Activated T-cell treated with anti-CD3 and anti-CD28 coated beads for 4 hours (primary cell): ENCODE measurements at regions not wholly inside any gene's neighbourhood (a gene's known extent, or its start where the extent isn't known, plus 50 kb on each side); places are given as distances from the start of the nearest gene placed in this dataset.
"Not testable (repeated sequence)": the region's sequence is repeated elsewhere in the genome, so short reads cannot be mapped to it uniquely, and the experiment has no call there.

ENCODE experiments used
- DNase-seq: peaks from one replicate; pipeline ENCODE4 v3.0.0-alpha.2; 2020

DNA sequence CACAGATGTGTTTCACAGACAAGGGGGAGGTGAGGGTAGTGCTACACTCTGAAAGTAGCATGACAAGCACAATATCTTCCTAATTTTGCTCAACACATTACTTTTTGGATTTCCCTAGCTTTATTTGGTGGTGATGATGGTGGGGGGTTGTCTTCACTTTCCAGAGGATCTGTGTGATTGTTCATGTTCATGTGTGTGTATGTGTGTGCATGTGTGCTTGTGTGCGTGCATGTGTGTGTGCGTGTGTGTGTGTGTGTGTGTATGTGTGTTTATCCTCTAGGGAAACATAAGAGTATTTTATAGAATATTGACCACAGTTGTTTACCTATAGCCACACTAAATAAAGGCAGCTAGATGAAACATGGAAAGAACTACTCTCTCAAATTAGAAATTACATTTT lies 183.8 kb upstream of the EYA4 start:
- no peak for DNase-seq

DNA sequence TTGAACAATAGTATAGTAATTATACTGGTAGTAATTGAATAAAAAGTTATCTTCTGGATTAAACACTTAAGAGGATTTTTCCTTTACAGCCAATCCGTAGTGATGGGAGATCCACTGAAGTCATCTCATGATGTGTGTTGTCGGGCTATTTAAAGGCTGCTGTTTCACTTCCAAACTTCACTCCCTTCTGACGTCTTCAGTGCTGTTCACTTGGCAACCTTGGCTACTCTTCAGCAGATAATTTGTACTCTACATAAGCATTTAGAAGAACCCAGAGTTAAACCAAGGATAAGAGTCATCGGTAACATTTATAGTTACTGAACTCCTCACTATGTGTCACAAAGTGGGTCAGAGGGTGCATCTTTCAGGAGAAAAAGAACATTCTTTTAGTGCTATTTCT lies 179.1 kb upstream of the EYA4 start:
- no peak for DNase-seq

DNA sequence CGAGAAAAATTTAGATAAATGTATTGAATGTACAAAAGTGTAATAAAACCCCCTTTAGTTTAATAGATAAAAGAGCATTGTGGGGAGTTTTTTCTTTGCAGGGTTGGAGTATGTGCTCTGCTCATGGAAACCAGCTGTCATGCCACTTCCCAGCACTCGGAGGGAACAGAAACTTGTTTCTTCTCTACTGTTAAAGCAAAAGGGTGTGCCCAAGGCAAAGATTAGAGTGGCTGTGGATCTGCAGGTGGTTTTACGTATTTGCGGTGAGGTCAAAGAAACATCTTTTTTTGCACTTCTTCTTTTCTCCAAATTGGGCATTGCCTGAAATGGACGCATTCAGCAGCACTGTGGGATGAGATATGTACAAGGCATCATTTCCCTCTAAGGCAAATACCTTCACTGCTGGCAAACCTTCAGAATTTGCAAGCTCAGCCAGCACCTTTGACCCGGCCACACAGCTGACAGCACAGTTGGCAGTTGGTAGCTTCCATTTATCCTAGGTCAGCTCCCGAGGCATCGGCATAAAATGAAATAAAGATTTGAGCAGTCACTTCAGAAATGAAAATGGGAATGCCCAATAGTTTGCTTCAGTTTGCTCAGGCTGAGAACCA lies 178.4 kb upstream of the EYA4 start:
- no peak for DNase-seq

DNA sequence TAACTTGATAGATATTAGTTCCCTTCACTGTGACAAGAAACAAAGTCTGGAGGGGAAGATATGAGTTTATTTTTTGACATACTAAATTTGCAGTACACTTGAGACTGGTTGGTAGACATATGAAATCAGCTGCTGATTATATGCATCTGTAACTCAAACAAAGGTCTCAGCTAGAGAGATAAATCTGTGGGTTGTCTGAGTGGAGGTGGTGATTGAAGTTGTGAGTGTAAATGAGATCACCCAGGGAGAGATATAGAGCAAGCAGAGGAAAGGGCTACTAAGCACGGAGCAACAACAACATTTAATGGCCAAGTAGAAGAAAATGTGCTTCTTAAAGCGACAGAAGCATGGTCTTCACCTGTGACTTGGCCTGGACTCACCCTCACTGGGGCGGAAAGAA lies 173.2 kb upstream of the EYA4 start:
- DNase-seq: no peak

DNA sequence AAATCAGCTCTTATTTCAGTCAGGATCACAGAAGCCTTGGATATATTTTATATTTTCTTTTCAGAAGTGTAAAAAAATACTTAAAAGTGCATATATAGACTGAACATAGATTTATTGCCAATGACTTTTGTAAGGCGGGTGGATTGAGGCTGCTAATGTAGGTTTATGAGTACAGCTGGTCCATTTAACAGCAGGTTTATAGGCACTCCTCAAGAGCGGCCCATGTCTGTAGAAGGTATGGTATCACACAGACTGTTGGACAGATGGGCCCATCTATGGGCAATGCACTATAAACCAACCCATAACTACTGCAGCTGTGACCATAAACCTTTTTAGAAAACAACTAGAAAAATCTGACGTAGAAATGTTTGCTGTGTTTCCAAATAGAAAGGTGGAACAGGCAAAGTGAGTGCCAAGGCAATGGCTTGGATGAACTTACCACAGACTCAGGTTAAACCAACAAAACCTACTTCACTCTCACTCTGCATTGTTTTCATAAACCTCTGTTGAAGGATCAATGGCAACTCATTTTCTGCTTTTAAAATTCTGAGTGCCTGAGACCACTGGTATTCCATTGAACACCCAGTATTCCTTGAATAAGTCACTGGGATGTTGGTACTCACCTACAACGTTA lies 170.6 kb upstream of the EYA4 start:
- DNase-seq: no peak

DNA sequence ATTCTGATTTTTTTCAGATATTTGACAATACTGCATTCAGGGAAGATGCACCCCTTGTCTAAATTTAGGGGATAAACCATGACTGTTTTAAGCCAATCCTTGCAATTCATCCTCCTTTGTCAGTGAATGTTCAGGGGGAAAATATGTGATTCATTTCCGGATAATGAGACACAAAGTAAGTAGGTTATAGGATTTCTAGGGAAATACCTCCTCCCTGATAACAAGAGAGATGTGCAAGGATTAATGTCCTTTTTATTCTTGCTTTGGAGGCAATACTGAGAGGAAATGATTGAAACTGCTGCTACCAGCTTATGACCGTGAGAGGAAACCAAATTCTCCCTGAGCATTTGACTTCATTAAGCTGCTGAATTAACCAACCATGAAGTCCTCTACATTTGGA lies 161.3 kb upstream of the EYA4 start:
- no peak for DNase-seq

DNA sequence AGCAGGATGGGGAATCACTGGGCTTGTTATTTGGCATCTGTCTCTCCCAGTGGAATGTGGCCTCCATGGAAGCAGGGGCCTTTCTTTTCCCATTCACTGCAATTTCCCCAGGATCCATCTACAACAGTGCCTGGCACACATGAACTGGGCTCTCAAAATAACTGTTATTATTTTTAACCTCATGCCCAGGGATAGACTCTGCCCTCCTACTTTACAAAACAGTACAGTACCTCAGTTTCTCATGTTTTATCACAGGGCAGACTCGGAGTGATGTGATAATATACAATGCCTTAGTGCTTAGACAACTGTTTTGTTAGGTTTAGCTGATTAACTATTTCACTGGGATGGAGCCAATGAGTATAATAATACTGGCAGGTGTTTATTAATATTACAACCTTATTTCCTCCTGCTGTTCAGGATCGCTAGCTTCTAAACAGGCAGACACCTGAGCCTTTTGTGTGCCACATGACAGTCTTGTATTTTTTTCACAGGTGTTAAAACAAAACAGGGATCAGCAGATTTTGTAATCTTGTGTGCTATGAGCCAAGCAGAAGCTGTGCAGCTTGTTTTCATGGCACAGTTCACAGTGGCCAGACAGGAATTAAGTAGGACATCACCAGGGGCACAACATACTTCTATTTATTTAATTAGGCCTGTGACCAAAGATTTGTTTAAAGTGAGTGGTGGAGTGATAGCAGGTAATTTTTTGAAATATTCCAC lies 157.7 kb upstream of the EYA4 start:
- DNase-seq: no peak

DNA sequence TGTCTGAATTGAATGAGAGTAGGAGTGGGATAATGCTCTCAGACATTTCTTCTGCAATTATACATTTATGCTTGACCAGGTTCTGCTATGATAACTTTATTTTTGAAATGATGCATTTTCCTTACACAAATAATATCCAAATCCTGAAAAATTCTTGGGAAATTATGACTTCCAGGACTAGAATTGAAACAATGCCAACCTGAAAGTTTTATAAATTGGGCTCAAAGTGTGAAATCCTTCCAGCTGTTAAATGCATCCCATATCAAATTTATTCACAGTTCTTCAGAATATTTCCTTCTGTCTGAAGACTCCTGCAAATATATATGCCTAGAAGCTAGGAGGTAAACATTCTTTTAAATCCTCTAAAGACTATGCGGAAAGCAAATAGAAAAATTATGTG lies 155.7 kb upstream of the EYA4 start:
- DNase-seq: no peak

DNA sequence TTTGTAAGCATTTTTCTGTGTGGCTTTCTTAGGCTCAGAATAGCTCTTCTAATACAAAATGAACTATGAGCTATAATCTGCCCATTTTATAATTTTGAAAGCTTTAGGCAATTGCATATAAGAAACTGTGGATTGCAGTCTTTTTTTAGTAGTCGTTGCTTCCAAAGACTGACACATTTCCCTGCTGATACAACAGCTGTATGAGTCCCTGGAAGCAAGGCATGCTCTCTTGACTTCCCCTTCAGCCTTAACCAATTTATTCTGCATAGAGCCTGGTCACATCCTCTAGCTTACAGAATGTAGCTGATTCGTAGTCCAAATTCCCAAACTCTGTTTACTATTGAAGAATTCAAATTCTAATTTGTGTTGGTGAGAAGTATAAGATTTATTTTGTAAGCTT lies 155.3 kb upstream of the EYA4 start:
- no peak for DNase-seq

DNA sequence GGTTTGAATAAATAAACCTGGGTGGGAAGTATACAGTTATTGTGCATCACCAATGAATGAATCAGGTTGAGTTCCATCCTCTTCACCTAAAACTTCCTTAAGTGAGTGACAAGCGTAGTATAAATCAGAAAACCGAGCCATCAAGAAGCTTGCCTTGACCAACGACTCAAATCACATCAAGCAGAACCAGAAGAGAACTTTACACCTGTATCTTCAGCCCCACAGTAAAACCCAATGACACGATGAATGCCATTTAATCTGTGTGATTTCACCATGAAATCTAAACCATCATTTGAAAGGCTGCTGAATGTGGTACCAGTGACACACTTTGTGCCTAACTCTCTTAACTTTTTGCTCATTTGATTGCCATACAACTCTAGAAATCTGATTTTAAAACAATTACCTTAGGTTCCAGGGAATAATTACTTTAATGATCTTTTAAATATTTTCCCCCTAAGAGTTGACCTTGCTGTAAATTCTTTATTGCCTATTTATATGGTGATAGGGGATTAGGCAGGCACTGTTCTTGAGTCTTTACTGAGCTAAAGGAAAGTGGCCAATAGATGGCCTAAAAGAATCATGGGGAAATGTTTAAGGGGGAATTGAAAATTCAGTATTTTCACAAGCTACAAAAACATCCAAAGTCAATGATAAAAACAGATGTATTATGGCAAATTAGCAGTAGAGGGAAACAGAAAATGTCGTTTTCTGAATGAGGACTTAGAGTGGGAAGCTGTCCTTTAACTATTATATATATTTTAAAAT lies 152.0 kb upstream of the EYA4 start:
- no peak for DNase-seq

DNA sequence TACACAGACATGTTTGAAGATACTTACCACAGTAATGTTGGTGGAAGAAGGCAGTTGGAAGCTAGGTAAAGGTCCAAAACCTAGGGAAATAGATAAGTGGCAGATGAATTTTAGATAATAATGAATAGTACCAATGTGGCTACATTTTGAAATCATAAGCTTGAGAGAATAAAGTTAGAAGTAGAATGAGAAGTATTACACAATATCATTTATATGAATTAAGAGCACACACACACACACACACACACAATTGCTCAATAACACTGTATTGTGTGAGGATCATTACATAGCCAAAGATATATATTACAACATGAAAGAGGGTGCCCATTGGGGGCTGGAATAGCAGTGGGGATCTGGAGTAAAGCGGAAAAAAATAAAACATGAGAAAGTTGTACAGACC lies 149.0 kb upstream of the EYA4 start:
- no peak for DNase-seq

DNA sequence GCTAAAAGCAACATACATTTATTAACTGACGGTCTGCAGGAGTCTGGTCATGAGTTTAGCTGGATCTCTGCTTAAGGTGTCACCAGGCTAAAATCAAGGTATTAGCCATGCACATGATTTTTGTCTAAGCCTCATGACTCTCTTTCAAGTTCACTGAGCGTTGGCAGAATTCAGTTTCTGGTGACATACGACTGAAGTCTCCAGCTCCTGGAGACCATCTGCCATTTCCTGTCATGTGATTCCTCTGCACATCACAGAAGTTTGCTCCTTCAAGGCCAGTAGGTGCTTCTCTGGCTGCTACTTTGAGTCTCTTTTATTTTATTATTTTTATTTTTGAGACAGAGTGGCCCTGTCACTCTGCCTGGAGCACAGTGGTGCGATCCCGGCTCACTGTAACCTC lies 148.4 kb upstream of the EYA4 start:
- no peak for DNase-seq

DNA sequence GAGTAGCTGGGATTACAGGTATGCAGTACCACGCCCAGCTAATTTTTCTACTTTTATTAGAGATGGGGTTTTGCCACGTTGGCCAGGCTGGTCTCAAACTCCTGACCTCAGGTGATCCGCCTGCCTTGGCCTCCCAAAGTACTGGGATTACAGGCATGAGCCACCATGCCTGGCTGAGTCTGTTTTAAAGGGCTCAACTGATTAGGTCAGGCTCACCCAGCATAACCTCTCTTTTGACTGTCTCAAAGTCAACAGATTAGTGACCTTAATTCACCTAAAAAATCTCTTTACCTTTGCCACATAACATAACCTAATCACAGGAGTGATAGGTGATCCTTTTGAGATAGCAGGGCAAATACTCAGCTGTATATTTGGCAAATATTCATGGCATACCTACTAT lies 147.9 kb upstream of the EYA4 start:
- DNase-seq: not testable (repeated sequence)

DNA sequence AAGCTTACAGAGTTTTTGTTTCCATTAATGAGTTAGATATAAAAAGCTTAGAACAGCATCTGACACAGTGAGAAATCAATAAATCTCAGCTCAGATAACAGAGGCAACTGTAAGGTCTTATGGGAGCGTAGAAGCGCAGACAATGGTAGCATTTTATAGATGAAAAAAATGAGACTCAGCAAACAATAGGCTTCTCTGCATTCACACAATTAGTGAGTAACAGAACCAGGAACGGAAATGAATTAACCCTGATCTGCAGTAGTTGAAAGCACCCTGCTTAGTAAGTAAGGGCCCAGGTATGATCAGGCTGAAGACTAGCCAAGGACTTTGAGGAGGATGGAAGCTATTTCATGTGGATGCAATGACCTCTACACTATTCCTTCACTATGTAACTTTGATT lies 147.2 kb upstream of the EYA4 start:
- DNase-seq: no peak

DNA sequence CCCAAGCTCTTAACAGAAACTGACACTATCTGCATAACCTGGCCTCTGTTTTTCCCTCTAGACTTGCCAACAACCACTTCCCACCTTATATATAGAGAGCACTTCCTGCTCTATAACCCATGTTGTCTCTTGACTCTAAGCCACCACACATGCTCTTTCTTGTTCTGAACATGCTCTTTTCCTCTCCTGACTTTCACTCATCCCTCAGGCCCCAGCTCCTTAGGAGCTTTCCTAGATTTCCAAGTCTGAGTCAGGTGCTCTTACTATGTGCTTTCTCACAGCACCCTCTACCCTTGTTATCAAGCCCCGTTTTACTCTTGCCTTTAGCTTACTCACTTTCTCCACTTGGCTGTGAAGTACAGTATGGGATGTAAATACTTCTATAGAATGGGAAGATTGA lies 143.9 kb upstream of the EYA4 start:
- DNase-seq: no peak

DNA sequence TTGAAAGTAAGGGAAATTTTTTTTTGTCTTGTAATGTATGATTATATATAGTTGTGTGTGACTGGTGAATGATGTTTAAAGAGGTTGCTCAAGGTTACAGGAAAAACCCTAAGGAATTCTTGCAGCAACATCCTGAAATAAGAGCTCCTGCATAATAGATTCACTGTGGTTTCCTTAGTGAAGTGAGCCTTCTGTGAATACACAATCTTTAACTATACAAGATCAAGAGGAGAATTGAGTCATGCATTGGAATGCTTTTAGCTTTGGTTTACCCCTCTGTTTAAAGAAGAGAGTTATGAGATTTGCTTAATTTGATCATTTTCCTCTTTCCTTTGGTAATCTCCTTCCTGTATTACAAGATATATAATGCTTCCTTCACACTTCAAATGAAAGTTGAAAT lies 141.6 kb upstream of the EYA4 start:
- no peak for DNase-seq

DNA sequence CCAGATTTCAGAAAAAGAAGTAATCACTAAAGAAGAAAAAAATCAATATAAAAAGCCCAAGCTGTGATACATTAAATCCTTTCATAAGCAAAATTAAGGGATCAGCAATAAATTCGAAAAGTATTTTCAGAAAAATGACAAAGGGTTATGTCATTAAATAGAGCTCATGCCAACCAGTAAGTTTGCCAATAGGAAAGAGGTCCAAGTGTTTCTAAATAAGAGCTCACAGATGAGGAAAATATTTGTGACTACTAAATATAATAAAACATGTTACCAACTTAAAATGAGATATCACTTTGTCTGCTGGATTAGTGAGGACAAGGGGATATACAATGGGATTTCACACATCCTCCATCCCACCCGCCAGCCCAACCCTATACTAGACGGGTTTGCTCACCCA lies 140.3 kb upstream of the EYA4 start:
- DNase-seq: no peak

DNA sequence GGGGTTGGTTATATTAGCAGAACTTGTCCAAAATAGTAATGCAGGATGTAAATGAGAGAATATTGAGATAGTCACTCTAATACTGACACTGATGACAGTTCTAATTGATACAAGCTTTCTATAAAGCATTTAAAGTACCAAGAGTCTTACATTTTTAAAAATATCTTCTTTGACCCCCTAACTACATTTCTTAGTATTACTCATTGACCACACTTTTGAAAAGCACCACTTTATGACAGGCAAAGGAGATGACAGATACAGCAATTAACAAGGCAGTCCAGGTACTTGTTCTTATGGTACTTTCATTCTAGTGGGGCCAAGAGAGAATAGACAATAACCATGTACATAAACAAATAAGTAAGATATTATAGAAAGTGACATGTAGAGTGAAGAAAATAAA lies 139.4 kb upstream of the EYA4 start:
- no peak for DNase-seq

DNA sequence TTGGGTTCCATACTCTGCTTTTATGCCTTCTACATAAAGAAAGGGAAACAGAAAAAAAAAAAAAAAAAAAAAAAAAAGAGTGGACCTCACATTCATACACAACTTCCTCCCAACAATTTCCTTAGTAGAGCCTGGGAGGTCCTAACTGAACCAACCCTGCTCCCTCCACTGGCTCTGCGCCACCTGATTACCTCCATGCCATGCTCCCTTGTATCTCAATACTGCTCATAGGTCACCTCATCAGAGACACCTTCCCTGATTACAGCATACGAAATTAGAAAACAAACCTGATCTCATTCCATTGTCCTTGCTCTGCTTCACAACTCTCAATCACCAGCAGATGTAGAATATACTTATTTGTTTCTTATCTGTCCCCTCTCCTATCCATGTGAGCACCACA lies 134.2 kb upstream of the EYA4 start:
- DNase-seq: no peak

DNA sequence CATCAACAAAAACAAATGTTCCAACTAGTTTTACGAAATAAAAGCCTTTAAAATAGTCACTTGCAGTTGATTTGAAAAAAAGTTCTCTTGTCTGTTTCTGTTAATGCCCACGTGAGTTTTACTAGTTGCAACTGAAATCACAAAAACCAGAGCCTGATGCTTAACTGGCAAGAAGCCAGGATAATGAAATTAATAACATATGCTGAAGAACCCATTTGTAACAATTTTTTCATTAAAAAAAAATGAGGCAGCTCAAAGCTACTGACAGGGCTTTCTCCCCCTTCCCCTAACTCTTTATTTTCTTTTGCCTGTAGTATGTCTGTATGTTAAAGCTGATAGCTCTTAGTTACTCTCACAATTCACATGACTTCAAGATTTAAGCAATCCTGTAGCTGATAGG lies 132.7 kb upstream of the EYA4 start:
- no peak for DNase-seq

DNA sequence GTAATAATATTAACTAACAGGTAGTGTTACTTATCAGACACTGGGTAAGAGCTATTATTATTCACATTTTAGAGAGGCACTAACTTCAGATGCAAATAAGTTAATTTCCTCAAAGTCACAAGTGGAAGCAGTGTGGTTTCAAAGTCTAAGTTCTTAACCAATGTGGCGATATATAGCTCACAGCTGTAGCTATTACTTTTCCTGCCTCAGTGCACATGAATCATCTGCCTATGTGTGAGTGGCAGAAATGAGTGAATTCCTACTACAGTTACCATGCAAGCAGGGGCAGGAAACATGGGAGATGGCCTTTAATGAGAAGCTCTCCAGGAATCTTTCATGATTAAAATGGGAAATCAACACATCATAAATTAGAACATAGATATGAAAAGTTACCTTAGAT lies 126.2 kb upstream of the EYA4 start:
- no peak for DNase-seq

DNA sequence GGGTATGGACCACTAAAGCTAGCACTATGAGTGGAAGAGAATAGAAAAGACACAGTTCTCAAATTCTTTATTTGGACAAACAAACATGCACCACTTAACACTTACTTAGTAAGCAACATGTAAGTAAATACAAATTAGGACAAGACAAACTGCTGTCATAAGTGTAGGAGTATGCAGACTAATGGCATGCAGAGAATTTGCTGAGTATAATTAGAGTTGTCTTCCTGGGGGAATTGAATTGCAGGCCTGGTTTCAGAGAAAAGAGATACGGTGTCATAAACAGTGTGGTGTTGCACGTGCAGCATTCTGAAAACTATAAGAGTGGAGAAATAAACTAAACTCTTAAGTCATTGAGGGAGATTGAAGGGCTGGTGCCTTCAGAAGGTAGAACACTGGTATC lies 125.2 kb upstream of the EYA4 start:
- no peak for DNase-seq

DNA sequence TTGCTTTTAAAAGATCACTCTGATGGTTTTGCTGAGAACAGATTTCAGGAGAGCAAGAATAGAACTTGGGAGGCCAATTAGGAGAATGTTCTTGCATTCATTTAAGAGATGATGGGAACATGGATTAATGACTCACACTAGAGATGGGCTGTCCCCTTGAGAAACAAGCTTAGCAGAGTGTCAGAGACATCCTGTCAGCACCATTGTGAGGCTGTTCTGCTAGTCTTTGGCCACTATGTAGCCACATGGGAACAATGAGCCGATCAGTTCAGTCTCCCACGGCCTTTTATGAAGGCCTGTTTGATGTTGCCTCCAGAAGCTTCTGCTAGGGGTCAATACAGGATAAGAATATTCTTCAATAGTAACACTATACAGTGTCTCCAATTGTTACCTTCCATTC lies 113.0 kb upstream of the EYA4 start:
- DNase-seq: no peak

DNA sequence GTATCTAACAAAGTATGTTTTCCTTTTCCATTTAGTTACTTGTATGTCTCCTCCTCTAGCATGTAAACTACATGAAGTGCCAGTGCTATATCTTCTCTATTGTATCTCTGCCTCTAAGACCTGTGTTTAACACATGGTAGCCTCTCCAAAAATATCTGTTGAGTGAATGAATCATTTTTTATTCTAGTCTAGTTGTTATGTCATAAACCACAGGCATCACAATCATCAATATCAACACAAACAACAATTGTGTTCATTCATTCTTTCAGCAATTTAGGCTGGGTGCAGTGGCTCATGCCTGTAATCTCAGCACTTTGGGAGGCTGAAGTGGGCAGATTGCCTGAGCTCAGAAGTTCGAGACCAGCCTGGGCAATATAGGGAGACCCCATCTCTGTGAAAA lies 111.6 kb upstream of the EYA4 start:
- no peak for DNase-seq
